Mesenchymal stem cell (in vitro differentiated cells and primary cell): ENCODE measurements at regions not wholly inside any gene's neighbourhood (a gene's known extent, or its start where the extent isn't known, plus 50 kb on each side); places are given as distances from the start of the nearest gene placed in this dataset. TPM values are rescaled to one million over a fixed set of nuclear protein-coding genes. Genes with fewer than 3 reads are reported as not detected.
A peak's percentile ranks its signal among the peaks of the same experiment; 100 is the strongest.

Experiments used
- DNase-seq: peaks from one replicate; pipeline ENCODE4 v3.0.0-alpha.2; 2013
- H2AFZ ChIP-seq: one replicate; pipeline ENCODE4 v1.6.1; 2013; ENCODE audit warnings: low read depth, mild to moderate bottlenecking, control low read depth, inconsistent platforms, low read length, moderate library complexity
- H2AK5ac ChIP-seq: 2 replicates; pipeline ENCODE4 v1.6.1; 2013; ENCODE audit warnings: low read length, moderate library complexity, mild to moderate bottlenecking, inconsistent platforms; ENCODE audit not compliant: severe bottlenecking
- H2BK120ac ChIP-seq: one replicate; pipeline ENCODE4 v1.6.1; 2013; ENCODE audit warnings: low read depth, mild to moderate bottlenecking, inconsistent platforms, low read length, moderate library complexity
- H2BK12ac ChIP-seq, 2 experiments: one replicate each; pipeline ENCODE4 v1.6.1; 2013; ENCODE audit warnings: inconsistent platforms in 2 of 2, low read length in 2 of 2, mild to moderate bottlenecking in 2 of 2, moderate library complexity in 2 of 2, control low read depth in 1 of 2
- H2BK15ac ChIP-seq: one replicate; pipeline ENCODE4 v1.6.1; 2013; ENCODE audit warnings: mild to moderate bottlenecking, low read depth, inconsistent platforms; ENCODE audit not compliant: poor library complexity, severe bottlenecking
- H2BK5ac ChIP-seq: 2 replicates; pipeline ENCODE4 v1.6.1; 2013; ENCODE audit warnings: low read depth, mild to moderate bottlenecking, low read length, control low read depth, inconsistent platforms; ENCODE audit not compliant: poor library complexity, severe bottlenecking
- H3K14ac ChIP-seq, 2 experiments: one replicate each; pipeline ENCODE4 v1.6.1; 2013; ENCODE audit warnings: inconsistent platforms in 2 of 2, low read length in 2 of 2, control low read depth in 1 of 2, mild to moderate bottlenecking in 1 of 2, moderate library complexity in 1 of 2
- H3K18ac ChIP-seq, 2 experiments: one replicate each; pipeline ENCODE4 v1.6.1; 2013; ENCODE audit warnings: inconsistent platforms in 2 of 2, low read length in 2 of 2, control low read depth in 1 of 2, low read depth in 1 of 2, mild to moderate bottlenecking in 1 of 2
- H3K23ac ChIP-seq, 2 experiments: one replicate each; pipeline ENCODE4 v1.6.1; 2013; ENCODE audit warnings: inconsistent platforms in 2 of 2, low read length in 2 of 2, mild to moderate bottlenecking in 2 of 2, moderate library complexity in 2 of 2, control low read depth in 1 of 2
- H3K27ac ChIP-seq: 2 replicates; pipeline ENCODE4 v1.5.1; 2013; ENCODE audit warnings: mild to moderate bottlenecking, moderate library complexity, low read length, control low read depth, inconsistent platforms; ENCODE audit not compliant: poor library complexity, severe bottlenecking
- H3K27me3 ChIP-seq, 2 experiments: 2 replicates each; pipeline versions ENCODE4 v1.6.1 to v1.7.0; 2013; ENCODE audit warnings: low read length in 2 of 2, mild to moderate bottlenecking in 2 of 2, moderate library complexity in 2 of 2, control low read depth in 1 of 2, inconsistent platforms in 1 of 2; ENCODE audit not compliant: control insufficient read depth in 1 of 2, insufficient read depth in 1 of 2
- H3K36me3 ChIP-seq, 2 experiments: 2 replicates each; pipeline versions ENCODE4 v1.6.1 to v1.7.0; 2013; ENCODE audit warnings: low read length in 2 of 2, control low read depth in 1 of 2, inconsistent platforms in 1 of 2, low read depth in 1 of 2, mild to moderate bottlenecking in 1 of 2; ENCODE audit not compliant: insufficient read depth in 2 of 2, control insufficient read depth in 1 of 2
- H3K4ac ChIP-seq, 2 experiments: one replicate each; pipeline ENCODE4 v1.6.1; 2013; ENCODE audit warnings: inconsistent platforms in 2 of 2, low read length in 2 of 2, mild to moderate bottlenecking in 2 of 2, moderate library complexity in 2 of 2, control low read depth in 1 of 2, low read depth in 1 of 2
- H3K4me1 ChIP-seq: 2 replicates; pipeline ENCODE4 v1.6.1; 2013; ENCODE audit warnings: low read depth, low read length, control low read depth; ENCODE audit not compliant: control insufficient read depth, insufficient read depth
- H3K4me2 ChIP-seq: 2 replicates; pipeline ENCODE4 v1.6.1; 2013; ENCODE audit warnings: low read length, mild to moderate bottlenecking, inconsistent platforms; ENCODE audit not compliant: poor library complexity, severe bottlenecking
- H3K4me3 ChIP-seq, 2 experiments: 2 replicates each; pipeline versions ENCODE4 v1.5.1 to v1.7.0; 2013; ENCODE audit warnings: low read length in 2 of 2, mild to moderate bottlenecking in 2 of 2, control low read depth in 1 of 2, low read depth in 1 of 2; ENCODE audit not compliant: insufficient read depth in 1 of 2
- H3K79me1 ChIP-seq: replicated peaks from 2 replicates; pipeline ENCODE4 v1.6.1; 2013; ENCODE audit warnings: mild to moderate bottlenecking, control low read depth, low read length, inconsistent platforms; ENCODE audit not compliant: poor library complexity, severe bottlenecking
- H3K9ac ChIP-seq: 2 replicates; pipeline ENCODE4 v1.7.0; 2013; ENCODE audit warnings: mild to moderate bottlenecking, low read length, moderate library complexity
- H3K9me3 ChIP-seq: 2 replicates; pipeline ENCODE4 v1.7.0; 2013; ENCODE audit warnings: mild to moderate bottlenecking, low read length; ENCODE audit not compliant: control insufficient read depth
- H4K8ac ChIP-seq: one replicate; pipeline ENCODE4 v1.6.1; 2013; ENCODE audit warnings: inconsistent platforms, mild to moderate bottlenecking, low read length, moderate library complexity
- H4K91ac ChIP-seq: one replicate; pipeline ENCODE4 v1.6.1; 2013; ENCODE audit warnings: mild to moderate bottlenecking, low read length, inconsistent platforms
- WGBS: methylation state at CpG from one replicate; pipeline ENCODE4 v1.1.7; 2013; ENCODE audit warnings: mixed read lengths; 5-methylcytosine and 5-hydroxymethylcytosine counted together
- small RNA-seq: library from polyadenylated mRNA; stranded (forward); fragments of <200 nt; extraction: miRNeasy Mini kit (QIAGEN cat#:217004); gene quantifications from one replicate; pipeline ENCODE3, GENCODE V24; 2013; ENCODE audit warnings: low read depth

GRCh38 chr4:79466621-79467020 lies 58.6 kb upstream of the GK2 start:
- Histone ChIP-seq H3K4me3 (no peak overlapping the region), H2BK5ac (no peak overlapping the region), H3K18ac (no peak overlapping the region), H2BK15ac (no peak overlapping the region), H3K4me1 (no peaks in the 10 kb centered on the region), H3K9ac (peak overlapping the region; percentile 24), H2BK120ac (no peak overlapping the region), H2AFZ (no peak overlapping the region), H3K23ac (no peak overlapping the region), H3K4ac (no peak overlapping the region), H3K14ac (no peak overlapping the region), H3K4me2 (no peak overlapping the region), H3K36me3 (no peaks in the 10 kb centered on the region), H3K27ac (no peak overlapping the region), H2BK12ac (no peak overlapping the region), H3K79me1 (no peaks in the 10 kb centered on the region), H4K8ac (no peak overlapping the region), H3K9me3 (no peaks in the 10 kb centered on the region), H2AK5ac (no peak overlapping the region), H3K27me3 (no peaks in the 10 kb centered on the region), H4K91ac (no peak overlapping the region)
- DNase-seq: no peak
- 43% methylated on average over 1 of the region's 1 CpG for WGBS

Small RNA genes lying in the stretch of these regions (small RNA-seq; reads per million reads assigned to genes)
- not detected for gene RF00072
